ENCODE measurements at regions not wholly inside any gene's neighbourhood (a gene's known extent, or its start where the extent isn't known, plus 50 kb on each side); places are given as distances from the start of the nearest gene placed in this dataset.

DNA sequence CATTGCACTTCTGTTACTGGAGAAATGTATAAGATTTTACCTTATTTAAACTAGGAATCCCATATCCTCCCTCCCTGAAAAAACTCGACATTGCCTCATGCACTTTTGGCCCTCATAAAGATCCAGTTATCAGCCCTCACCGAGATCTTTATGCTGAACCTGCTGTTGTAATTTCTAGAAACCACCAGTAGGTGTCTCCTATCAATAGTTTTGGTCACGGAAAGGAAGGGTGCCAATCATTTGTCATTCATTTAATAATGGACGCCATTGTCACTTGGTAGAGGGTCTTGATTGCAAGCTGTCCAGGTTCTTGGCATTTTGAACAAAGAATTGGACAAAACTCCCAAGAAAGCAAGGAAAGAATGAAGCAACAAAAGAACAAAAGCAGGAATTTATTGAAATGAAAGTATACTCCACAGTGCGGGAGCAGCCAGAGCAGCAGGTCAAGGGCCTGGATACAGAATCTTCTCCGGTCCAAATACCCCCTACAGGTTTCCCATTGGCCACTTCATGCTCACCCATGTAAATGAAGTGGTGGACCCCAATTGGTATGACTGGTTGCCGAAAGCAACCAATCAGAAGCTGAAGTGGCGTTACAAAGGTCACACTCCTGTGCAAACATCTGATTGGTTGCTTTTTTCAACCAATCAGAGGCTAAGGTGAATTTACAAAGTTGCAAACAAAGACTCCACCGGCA, 524.3 kb downstream of the PSAT1 start:
- peak; percentile 30 for DNase-seq

DNA sequence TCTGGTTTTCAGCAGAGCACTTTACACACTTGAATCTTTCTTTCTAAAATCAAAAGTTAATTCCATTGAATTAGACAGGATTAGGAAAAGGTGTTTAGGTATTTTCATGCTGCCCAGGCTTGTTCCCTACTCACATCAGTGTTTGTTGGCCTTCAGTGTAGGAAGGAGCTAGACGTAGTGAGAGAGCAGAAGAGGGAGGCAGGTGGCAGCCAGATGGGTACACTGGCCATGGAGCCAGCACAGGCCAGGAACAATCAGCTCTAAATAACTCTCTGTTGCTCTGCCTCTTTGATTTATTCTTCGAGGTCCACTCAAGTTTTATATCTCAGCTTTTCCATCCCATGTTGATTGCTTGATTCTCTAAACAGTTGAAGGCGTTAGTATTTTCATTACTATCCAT, 529.6 kb downstream of the PSAT1 start:
- no peak for DNase-seq

DNA sequence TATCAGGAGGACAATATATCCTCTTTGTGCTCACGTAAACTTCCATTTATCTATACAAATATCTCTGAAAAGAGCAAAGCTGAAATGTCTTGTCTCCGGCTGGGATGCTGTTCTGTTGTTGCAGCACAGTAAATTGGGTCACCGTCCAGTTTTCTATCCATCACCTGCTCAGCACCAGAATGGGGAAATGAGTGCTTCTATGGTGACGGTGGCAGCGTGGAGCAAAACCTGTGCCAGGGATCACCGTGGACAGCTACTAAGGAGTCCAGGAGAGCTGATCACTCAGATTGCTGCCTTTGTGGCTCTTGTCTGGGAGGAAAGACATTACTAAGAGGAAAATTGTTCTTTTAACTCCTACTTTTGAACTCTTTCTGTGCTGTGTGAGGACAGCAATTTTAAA, 531.6 kb downstream of the PSAT1 start:
- DNase-seq: no peak

- no peak for DNase-seq
Observed at GRCh38 chr9:78830301-78830700, 533.4 kb downstream of the PSAT1 start.

GRCh38 chr9:78831726-78832125, 534.8 kb downstream of the PSAT1 start:
- DNase-seq: no peak

- no peak for DNase-seq
Observed at GRCh38 chr9:78835928-78836450, 539.1 kb downstream of the PSAT1 start.

- no peak for DNase-seq
Observed at GRCh38 chr9:78839252-78839651, 542.3 kb downstream of the PSAT1 start.

GRCh38 chr9:78848061-78848460, 551.1 kb downstream of the PSAT1 start:
- no peak for DNase-seq

DNA sequence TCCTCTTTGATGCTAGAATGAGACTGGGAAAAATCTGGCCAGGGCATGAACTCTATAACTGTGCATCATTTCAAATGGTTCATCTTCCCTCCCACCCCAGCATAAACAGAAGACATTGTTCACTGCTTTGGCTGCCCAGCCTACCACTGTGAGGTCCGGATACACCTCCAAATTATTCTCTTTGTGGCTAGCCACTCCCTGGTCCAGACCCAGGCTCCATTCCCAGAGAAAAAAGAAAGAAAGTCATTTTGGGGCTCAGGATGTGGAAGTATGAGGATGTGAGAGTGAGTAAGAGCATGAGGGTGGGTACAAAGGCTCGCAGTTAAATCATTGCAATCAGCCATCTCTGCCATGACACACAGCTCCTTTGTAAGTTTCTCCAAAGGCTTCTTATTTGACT, 559.2 kb downstream of the PSAT1 start:
- no peak for DNase-seq

GRCh38 chr9:78856781-78857180, 559.9 kb downstream of the PSAT1 start:
- DNase-seq: no peak

- no peak for DNase-seq
Observed at GRCh38 chr9:78857373-78858225, 560.7 kb downstream of the PSAT1 start.

DNA sequence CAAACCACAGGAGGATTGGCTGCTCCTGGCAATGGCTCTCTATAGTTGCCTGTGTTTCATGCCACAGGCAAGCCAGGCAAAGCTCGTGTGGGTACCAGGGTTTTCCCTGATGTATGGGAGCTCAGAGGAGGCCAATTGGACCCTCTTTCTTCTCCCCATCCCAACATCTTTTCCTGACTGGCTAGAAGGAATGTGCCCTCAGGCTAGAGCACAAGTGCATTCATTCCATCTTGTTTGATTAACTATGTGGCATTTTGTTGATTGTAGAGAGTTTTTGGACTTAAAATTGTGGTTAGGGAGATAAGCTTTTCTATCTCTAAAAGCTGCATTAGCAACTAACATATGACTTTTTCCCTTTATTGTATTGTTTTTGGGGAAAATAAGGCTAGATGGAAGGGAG, 561.3 kb downstream of the PSAT1 start:
- DNase-seq: no peak

DNA sequence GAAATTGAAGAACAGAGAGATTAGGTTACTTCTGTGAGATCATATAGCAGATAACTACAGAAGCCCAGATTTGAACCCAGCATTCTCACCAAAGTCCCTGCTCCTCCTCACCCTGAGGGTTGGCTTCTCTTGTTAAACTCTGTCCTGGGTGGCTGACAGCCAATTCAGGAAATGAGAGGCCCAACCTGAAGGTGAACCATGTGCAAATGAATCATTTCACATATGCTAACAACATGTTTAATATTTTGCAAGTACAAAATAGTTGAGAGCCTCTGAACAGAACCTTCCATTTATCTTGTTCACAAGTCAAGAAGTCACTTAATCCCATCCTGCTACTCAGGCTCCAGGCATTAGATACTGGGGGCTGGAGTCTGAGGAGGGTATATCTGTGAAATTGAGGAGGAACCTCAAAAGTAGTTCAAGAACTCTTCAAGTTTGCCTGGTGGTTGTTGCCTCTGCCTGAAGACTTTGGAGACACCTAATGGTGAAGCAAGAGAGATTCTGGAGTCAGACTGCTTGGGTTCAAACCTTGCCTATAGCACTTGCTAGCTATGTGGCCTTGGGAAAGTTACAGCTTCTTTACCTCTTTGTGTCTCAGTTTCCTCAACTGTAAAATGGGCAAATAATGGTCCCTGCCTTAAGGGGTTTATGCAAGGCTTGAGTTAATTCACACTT, 564.0 kb downstream of the PSAT1 start:
- no peak for DNase-seq

DNA sequence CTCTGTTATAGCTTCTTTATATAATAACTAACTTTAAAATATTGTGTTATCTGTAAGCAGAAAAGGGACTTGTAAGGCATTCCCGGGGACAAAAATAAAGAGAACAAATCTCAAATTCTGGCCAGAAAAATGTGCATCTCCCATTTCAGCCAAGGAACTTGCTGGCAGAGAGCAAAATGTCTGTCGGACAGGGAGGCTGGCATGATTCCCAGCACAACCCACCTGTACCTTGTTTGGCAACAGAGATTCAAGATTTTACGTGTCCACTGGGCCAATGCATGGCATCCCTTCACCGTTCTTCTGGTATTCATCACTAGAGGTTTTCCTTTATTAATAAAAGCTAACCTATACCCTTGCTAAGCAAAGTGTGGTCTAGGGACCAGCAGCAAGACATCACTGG, 566.6 kb downstream of the PSAT1 start:
- no peak for DNase-seq

DNA sequence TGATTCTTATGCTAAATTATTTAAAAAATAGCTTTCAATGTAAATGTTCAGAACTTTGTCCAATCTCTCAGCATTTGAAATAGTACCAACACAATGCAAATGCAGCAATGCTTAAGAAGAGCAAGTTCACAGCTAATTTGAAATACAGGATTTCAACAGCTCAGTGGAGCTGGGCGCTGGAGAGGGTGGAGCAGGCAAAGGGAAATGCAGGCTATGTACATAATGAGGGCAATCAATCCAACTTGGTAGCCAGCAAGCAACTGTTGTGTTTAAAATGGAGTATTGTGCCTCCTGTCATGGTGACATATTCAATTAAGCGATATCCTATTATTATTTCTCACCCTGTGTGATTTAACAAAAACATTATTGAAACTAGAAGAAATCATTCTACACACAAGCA, 568.8 kb downstream of the PSAT1 start:
- DNase-seq: peak; percentile 31

- no peak for DNase-seq
Observed at GRCh38 chr9:78866207-78867132, 569.5 kb downstream of the PSAT1 start.

GRCh38 chr9:78871086-78871451, 574.1 kb downstream of the PSAT1 start:
- DNase-seq: no peak

- no peak for DNase-seq
Observed at GRCh38 chr9:78871452-78872331, 574.8 kb downstream of the PSAT1 start.

DNA sequence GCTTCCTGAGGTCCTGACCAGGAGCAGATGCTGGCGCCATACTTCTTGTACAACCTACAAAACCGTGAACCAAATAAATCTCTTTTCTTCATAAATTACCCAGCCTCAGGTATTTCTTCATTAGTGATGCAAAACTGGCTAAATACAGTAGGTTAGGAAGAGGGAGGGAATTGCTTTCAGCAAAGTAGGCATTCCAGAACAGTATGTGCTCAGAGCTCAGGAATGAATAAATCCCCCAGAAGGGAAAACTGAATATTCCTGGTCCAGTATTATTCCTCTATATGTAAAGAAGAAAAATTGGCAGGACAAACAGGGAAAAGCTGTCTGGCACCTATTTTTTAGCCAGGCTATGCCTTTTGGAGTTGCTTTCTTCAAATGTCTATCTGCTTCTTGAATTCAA, 577.1 kb downstream of the PSAT1 start:
- DNase-seq: no peak

DNA sequence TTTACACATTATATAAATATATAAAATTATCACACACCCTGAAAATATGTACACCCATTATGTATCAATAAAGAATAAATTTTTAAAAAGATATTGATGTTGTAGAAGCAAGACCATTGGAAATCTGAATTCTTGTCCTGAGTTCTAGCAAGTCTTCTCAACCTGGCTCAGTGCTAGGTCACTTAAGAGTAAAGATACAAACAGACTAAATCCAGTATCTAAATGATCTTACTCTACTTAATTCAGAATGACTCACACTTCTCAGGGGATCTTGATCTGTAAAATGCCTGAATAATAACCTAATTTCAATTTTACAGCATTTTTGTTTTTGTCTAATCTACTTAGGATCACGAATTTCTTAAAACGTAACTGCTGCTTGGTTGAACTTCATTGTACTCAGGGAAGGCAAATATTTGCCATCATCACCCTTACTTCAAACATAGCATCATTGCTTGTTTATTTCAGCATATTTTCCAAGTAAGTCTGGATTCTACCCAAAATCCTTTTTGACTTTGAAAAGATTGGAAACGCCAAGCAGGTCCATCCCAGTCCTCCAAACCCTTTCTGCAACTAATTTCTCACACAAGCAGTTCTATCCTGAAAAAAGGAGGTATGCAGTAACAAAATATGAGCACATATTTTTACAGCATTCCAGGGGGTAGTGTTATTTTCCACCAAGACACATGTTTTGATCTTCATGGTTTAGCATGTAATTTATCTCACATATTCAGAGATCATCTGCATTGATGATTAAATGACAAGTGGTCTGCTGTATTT, 582.6 kb downstream of the PSAT1 start:
- DNase-seq: no peak

DNA sequence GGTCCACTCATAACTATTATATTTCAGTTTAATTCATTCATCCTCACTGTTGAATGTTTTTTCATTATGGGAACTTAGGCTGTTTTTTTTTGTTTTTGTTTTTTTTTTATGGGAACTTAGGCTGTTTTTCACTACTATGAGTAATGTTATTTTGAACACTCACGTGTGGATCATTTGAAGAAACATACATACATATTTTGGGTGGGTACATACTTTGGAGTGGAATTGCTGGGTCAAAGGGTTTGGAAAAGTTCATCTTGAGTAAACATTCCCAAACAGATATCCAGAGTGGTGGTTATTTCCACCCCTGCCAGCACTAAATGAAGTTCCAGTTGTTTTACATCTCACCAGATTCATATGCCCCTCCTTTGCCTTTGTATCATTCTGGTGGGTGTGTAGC, 584.4 kb downstream of the PSAT1 start:
- DNase-seq: no peak

Data from NCI-H774 (cell line).